ENCODE measurements at regions not wholly inside any gene's neighbourhood (a gene's known extent, or its start where the extent isn't known, plus 50 kb on each side); places are given as distances from the start of the nearest gene placed in this dataset.

- Histone ChIP-seq H2AFZ (no peak overlapping the region), H3K27ac (no peak overlapping the region), H3K4me2 (no peak overlapping the region), H3K79me2 (ENCODE audit: low read depth) (no peaks in the 10 kb centered on the region), H3K36me3 (ENCODE audit: low read depth) (no peaks in the 10 kb centered on the region), H3K4me3 (no peak overlapping the region), H3K9me2 (ENCODE audit: insufficient read depth) (no peaks in the 10 kb centered on the region), H3K27me3 (ENCODE audit: insufficient read depth, low read depth) (no peaks in the 10 kb centered on the region), H3K9me3 (ENCODE audit: insufficient read depth, low read depth) (no peaks in the 10 kb centered on the region), H3F3A (ENCODE audit: insufficient read depth, low read depth) (no peaks in the 10 kb centered on the region), H4K20me1 (ENCODE audit: insufficient read depth) (no peaks in the 10 kb centered on the region), H3K4me1 (replicated peaks; ENCODE audit: insufficient read depth) (no peaks in the 10 kb centered on the region)
- no peak for TF ChIP-seq EZH2 (IDR thresholded peaks at IDR 0.05; ENCODE audit: low read depth)
- TF ChIP-seq CTCF (conservative IDR thresholded peaks at IDR 0.05): peak; percentile 45; the same call in 1 of the 2 replicates
- no TSS peak for BruUV-seq (replicated peaks)
- DNase-seq: no peak
- CTCF ChIA-PET: no interaction called here
- POLR2A ChIA-PET (ENCODE audit: unreplicated experiment): interaction anchor here (0.5 kb wide), 1 partner anchor 1186 kb away, joined by 4 read pairs; no protein-coding TSS in a partner anchor
- intact Hi-C loops (cut with micrococcal nuclease; ENCODE audit: unreplicated experiment): no loop called here
Observed at GRCh38 chr18:27608742-27609141, 423.6 kb upstream of the CHST9 start.

DNA sequence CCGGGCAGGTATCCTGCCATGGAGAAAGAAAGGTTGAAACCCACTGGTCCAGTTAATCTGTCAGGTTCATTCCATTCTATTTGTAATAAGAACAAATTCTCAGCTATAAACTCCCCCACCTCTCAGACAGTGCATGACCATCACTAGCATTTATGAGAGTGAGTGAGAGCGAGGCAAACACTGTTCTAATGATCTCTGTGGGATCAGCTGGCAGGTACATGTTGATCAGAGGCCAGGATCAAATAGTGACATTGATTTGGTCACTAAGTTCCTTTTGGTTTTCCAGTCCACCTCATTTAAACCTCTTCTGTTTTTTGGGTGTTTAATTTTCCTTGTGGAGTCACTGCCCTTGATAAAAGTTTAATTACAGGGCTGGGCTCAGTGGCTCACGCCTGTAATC, 423.1 kb upstream of the CHST9 start:
- Histone ChIP-seq H2AFZ (no peak overlapping the region), H3K27ac (no peak overlapping the region), H3K27me3 (ENCODE audit: insufficient read depth, low read depth) (no peaks in the 10 kb centered on the region), H3F3A (ENCODE audit: insufficient read depth, low read depth) (no peaks in the 10 kb centered on the region), H3K4me3 (no peak overlapping the region), H3K79me2 (ENCODE audit: low read depth) (no peaks in the 10 kb centered on the region), H3K36me3 (ENCODE audit: low read depth) (no peaks in the 10 kb centered on the region), H3K4me1 (replicated peaks; ENCODE audit: insufficient read depth) (no peaks in the 10 kb centered on the region), H4K20me1 (ENCODE audit: insufficient read depth) (no peaks in the 10 kb centered on the region), H3K9me3 (ENCODE audit: insufficient read depth, low read depth) (no peaks in the 10 kb centered on the region), H3K9me2 (ENCODE audit: insufficient read depth) (no peaks in the 10 kb centered on the region), H3K4me2 (no peak overlapping the region)
- DNase-seq: no peak
- TF ChIP-seq CTCF (conservative IDR thresholded peaks at IDR 0.05) (no peak), EZH2 (IDR thresholded peaks at IDR 0.05; ENCODE audit: low read depth) (no peak)
- BruUV-seq (replicated peaks): no TSS peak
- CTCF ChIA-PET: interaction anchor here (0.5 kb wide), 1 partner anchor 1259 kb away, joined by 3 read pairs; no protein-coding TSS in a partner anchor
- POLR2A ChIA-PET (ENCODE audit: unreplicated experiment): interaction anchor here (0.5 kb wide), 1 partner anchor 1186 kb away, joined by 4 read pairs; no protein-coding TSS in a partner anchor
- intact Hi-C loops (cut with micrococcal nuclease; ENCODE audit: unreplicated experiment): no loop called here

DNA sequence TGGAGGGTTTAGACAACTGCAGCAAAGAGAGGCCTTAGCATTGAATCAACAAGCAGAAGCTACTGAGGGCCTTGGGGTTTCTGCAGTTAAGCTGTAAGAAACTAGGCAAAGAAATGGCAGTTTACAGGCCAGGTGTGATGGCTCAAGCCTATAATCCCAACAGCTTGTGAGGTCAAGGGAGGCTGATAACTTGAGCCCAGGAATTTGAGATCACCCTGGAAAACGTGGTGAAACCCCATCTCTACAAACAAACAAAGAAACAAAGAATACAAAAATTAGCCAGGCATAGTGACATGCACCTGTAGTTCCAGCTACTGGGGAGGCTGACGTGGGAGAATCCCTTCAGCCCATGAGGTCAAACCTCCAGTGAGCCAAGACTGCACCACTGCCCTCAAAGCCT, 421.6 kb upstream of the CHST9 start:
- no peak overlapping the region for H3K27ac ChIP-seq
- no peaks in the 10 kb centered on the region for H3K9me2 ChIP-seq (ENCODE audit: insufficient read depth)
- intact Hi-C loops (cut with micrococcal nuclease; ENCODE audit: unreplicated experiment): no loop called here
- H3K27me3 ChIP-seq (ENCODE audit: insufficient read depth, low read depth): no peaks in the 10 kb centered on the region
- no peaks in the 10 kb centered on the region for H3K36me3 ChIP-seq (ENCODE audit: low read depth)
- no peak overlapping the region for H3K4me3 ChIP-seq
- DNase-seq: no peak
- H3K79me2 ChIP-seq (ENCODE audit: low read depth): no peaks in the 10 kb centered on the region
- no peak overlapping the region for H2AFZ ChIP-seq
- no peaks in the 10 kb centered on the region for H3K9me3 ChIP-seq (ENCODE audit: insufficient read depth, low read depth)
- no peaks in the 10 kb centered on the region for H4K20me1 ChIP-seq (ENCODE audit: insufficient read depth)
- H3F3A ChIP-seq (ENCODE audit: insufficient read depth, low read depth): no peaks in the 10 kb centered on the region
- CTCF ChIA-PET: no interaction called here
- TF ChIP-seq CTCF (conservative IDR thresholded peaks at IDR 0.05) (no peak), EZH2 (IDR thresholded peaks at IDR 0.05; ENCODE audit: low read depth) (no peak)
- H3K4me1 ChIP-seq (replicated peaks; ENCODE audit: insufficient read depth): no peaks in the 10 kb centered on the region
- BruUV-seq (replicated peaks): no TSS peak
- H3K4me2 ChIP-seq: no peak overlapping the region
- POLR2A ChIA-PET (ENCODE audit: unreplicated experiment): no interaction called here

All from PC-9 (cell line).